Lower leg skin (tissue), 4 donors: ENCODE measurements at regions not wholly inside any gene's neighbourhood (a gene's known extent, or its start where the extent isn't known, plus 50 kb on each side); places are given as distances from the start of the nearest gene placed in this dataset.

Experiments used
- DNase-seq, 2 donors: peaks; one replicate each; pipeline ENCODE4 v3.0.0-alpha.2; 2019; ENCODE audit warnings: low spot score in 2 of 2
- H3K4me3 ChIP-seq: fragments of 200-600 bp; sonication (generic); 2 replicates; pipeline ENCODE4 v1.5.1; 2017; ENCODE audit warnings: mild to moderate bottlenecking, low read depth; ENCODE audit not compliant: poor library complexity, severe bottlenecking
- CTCF ChIP-seq, 3 donors: fragments of 450-650 bp; IDR thresholded peaks; one replicate each; pipeline ENCODE4 v1.5.1; 2016; ENCODE audit warnings: antibody characterized with exemption in 3 of 3, mild to moderate bottlenecking in 3 of 3, moderate library complexity in 2 of 3
- POLR2A ChIP-seq, 2 donors: fragments of 450-650 bp; IDR thresholded peaks; one replicate each; pipeline ENCODE4 v1.6.1; 2016 to 2017; ENCODE audit warnings: antibody characterized with exemption in 2 of 2, mild to moderate bottlenecking in 1 of 2, moderate library complexity in 1 of 2
- WGBS, 2 donors: methylation state at CpG; one replicate each; pipeline ENCODE4 v1.1.5; 2018; 5-methylcytosine and 5-hydroxymethylcytosine counted together
- intact Hi-C: fragments of 100-400 bp; cut with DNase I; formaldehyde crosslinking; loops from one replicate; pipeline ENCODE4 v1.15.0; 2023; ENCODE audit warnings: low total_unique reads

GRCh38 chr7:10731253-10731773 lies 242.4 kb upstream of the PHF14 start:
- no peak for DNase-seq
- TF ChIP-seq POLR2A (IDR thresholded peaks at IDR 0.05) = no peak
- no peak for TF ChIP-seq CTCF (IDR thresholded peaks at IDR 0.05)
- intact Hi-C loops = no loop called here
- WGBS, 2 donors = 82 to 85% methylated on average over 4 of the region's 4 CpGs
- no peak overlapping the region for H3K4me3 ChIP-seq

GRCh38 chr7:10733747-10734146 lies 239.9 kb upstream of the PHF14 start:
- H3K4me3 ChIP-seq = no peak overlapping the region
- TF ChIP-seq CTCF (IDR thresholded peaks at IDR 0.05) (no peak), POLR2A (IDR thresholded peaks at IDR 0.05) (no peak)
- WGBS, 2 donors = 92 to 96% methylated on average over 1 of the region's 1 CpG
- intact Hi-C loops = no loop called here
- no peak for DNase-seq

GRCh38 chr7:10734595-10734994 lies 239.1 kb upstream of the PHF14 start:
- intact Hi-C loops = no loop called here
- TF ChIP-seq CTCF (IDR thresholded peaks at IDR 0.05) (no peak), POLR2A (IDR thresholded peaks at IDR 0.05) (no peak)
- DNase-seq = no peak
- H3K4me3 ChIP-seq = no peak overlapping the region
- 78 to 82% methylated on average over 2 of the region's 2 CpGs for WGBS, 2 donors

GRCh38 chr7:10739401-10739800 lies 234.3 kb upstream of the PHF14 start:
- DNase-seq = no peak
- intact Hi-C loops = no loop called here
- H3K4me3 ChIP-seq = no peak overlapping the region
- WGBS, 2 donors = 79 to 81% methylated on average over 4 of the region's 4 CpGs
- TF ChIP-seq POLR2A (IDR thresholded peaks at IDR 0.05) (no peak), CTCF (IDR thresholded peaks at IDR 0.05) (no peak)

- WGBS, 2 donors = 24 to 35% methylated on average over 1 of the region's 1 CpG
- no peak for DNase-seq
- intact Hi-C loops = no loop called here
- TF ChIP-seq POLR2A (IDR thresholded peaks at IDR 0.05) (no peak), CTCF (IDR thresholded peaks at IDR 0.05) (no peak)
- no peak overlapping the region for H3K4me3 ChIP-seq
Observed at GRCh38 chr7:10740805-10741204, 232.9 kb upstream of the PHF14 start.

- 67 to 76% methylated on average over 2 of the region's 2 CpGs for WGBS, 2 donors
- intact Hi-C loops = no loop called here
- TF ChIP-seq CTCF (IDR thresholded peaks at IDR 0.05) (no peak), POLR2A (IDR thresholded peaks at IDR 0.05) (no peak)
- no peak for DNase-seq
- H3K4me3 ChIP-seq = no peak overlapping the region
Observed at GRCh38 chr7:10756981-10757380, 216.7 kb upstream of the PHF14 start.
